ENCODE measurements at regions not wholly inside any gene's neighbourhood (a gene's known extent, or its start where the extent isn't known, plus 50 kb on each side); places are given as distances from the start of the nearest gene placed in this dataset.
"Not testable (repeated sequence)": the region's sequence is repeated elsewhere in the genome, so short reads cannot be mapped to it uniquely, and the experiment has no call there.

DNA sequence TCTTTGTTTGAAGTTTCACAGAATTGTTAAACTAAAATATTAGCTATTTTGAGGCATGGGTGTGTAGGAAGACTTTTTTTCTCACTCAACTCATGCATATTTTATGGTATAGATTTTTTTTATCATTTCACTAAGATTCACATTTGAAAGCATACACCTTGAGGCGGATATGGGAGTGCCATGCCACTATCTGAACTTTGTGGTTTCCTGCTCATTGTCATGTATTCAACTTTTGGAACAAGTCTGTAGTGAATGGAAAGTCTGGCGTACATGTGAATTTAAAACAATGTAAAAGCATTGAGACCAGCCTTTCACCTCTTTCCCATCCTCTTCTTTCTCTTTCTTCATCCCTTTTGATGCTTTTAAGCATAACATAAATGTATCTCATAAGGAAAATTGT lies 147.9 kb downstream of the TPBG start:
- no peak overlapping the region for H3K27ac ChIP-seq
- no peak for TF ChIP-seq ZFX (IDR thresholded peaks at IDR 0.05)
- TF ChIP-seq, protein P1, sequence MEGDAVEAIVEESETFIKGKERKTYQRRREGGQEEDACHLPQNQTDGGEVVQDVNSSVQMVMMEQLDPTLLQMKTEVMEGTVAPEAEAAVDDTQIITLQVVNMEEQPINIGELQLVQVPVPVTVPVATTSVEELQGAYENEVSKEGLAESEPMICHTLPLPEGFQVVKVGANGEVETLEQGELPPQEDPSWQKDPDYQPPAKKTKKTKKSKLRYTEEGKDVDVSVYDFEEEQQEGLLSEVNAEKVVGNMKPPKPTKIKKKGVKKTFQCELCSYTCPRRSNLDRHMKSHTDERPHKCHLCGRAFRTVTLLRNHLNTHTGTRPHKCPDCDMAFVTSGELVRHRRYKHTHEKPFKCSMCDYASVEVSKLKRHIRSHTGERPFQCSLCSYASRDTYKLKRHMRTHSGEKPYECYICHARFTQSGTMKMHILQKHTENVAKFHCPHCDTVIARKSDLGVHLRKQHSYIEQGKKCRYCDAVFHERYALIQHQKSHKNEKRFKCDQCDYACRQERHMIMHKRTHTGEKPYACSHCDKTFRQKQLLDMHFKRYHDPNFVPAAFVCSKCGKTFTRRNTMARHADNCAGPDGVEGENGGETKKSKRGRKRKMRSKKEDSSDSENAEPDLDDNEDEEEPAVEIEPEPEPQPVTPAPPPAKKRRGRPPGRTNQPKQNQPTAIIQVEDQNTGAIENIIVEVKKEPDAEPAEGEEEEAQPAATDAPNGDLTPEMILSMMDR (conservative IDR thresholded peaks at IDR 0.05) = no peak

DNA sequence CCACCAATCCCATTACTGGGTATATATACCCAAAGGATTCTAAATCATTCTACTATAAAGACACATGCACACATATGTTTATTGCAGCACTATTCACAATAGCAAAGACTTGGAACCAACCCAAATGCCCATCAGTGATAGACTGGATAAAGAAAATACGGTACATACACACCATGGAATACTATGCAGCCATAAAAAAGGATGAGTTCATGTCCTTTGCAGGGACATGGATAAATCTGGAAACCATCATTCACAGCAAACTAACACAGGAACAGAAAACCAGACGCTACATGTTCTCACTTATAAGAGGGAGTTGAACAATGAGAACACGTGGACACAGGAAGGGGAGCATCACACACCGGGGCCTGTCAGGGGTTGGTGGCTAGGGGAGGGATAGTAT lies 154.3 kb downstream of the TPBG start:
- H3K27ac ChIP-seq = not testable (repeated sequence)

DNA sequence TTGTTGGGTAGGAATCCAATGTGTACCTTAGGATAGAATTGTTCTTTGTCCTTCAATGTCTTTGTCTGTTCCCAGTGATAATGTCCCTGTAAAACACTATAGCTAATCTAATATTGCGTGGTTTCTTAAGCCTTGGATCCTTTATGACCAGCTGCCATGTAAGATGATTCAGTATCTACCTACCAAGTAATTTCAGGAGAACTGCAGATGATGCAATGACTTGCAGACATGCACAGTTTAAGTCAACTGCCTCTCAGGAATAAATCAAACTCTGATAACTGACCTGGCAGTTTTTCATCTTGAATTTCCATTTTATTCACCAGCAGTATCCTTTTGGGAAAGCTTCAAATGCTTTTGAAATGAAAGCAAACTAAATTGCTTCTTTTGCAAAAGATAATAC lies 157.8 kb downstream of the TPBG start:
- H3K27ac ChIP-seq = no peak overlapping the region
- TF ChIP-seq ZFX (IDR thresholded peaks at IDR 0.05) = no peak
- TF ChIP-seq, protein P1 (conservative IDR thresholded peaks at IDR 0.05) = no peak

DNA sequence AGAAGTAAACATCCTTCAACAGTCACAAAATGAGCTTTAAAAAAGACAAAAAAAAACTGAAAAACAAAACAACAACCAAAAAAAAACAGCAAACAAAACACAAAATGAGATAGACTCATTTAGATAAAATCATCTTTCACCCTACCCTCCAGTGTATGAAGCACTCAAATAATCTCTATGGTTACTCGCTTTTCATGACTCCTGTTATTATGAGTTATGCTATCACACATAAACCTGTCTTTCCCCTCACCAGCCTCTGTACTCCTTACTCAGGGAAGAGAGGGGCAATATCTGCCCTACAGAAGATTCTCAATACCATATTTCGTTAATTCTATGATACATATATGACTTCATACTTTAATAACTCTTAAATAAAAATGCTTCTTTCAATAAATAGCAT lies 158.2 kb downstream of the TPBG start:
- TF ChIP-seq, protein P1 (conservative IDR thresholded peaks at IDR 0.05) = no peak
- TF ChIP-seq ZFX (IDR thresholded peaks at IDR 0.05) = no peak
- H3K27ac ChIP-seq = no peak overlapping the region

DNA sequence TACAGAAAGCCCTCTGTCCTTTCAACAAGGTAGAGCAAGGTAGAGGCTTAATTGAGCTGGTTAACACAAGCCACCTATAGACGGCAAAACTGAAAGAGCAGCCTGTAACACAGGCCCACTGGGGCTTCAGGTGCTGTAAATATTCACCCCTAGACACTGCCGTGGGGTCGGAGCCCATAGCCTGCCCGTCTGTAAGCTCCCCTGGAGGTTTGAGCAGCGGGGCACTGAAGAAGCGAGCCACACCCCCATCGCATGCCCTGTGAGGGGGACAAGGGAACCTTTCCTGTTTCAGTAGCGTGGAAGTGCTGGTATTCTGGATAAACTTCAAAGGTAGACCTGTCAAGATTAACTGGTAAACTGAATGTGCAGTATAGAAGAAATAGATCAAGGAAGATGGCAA lies 160.4 kb downstream of the TPBG start:
- no peak overlapping the region for H3K27ac ChIP-seq
- TF ChIP-seq, protein P1 (conservative IDR thresholded peaks at IDR 0.05) = no peak
- no peak for TF ChIP-seq ZFX (IDR thresholded peaks at IDR 0.05)

DNA sequence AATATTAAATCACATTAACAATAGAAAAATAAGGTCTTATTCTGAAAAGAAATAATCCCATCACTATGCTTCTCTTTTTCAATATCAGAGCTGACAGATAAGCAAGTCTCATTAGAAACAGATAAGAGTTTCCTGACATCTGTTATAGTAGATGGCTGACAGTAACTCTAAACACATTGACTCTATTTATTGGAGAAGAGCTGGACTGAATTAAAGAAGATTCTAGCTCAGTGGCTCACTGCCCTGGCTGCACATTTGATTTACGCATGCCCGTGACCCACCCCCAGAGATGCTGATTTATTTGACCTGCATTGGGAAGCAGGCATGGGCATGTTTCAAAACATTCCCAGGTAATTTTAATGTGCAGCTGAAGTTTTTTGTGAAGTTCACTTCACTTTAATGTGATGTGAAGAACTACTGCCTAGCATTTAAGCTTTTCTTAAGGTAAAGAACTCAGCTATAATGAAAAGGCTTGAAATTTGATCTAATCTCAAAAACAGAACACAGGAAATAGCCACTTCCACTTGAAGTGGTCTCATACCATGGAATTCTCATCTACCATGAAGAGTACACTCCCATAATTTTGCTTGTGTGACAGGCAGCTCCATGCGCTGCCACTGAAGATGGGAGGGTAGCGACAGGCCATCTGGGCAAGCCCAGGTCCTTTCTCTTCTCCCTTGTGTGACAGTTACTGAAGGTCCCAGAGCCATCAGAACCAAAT lies 162.3 kb downstream of the TPBG start:
- TF ChIP-seq ZFX (IDR thresholded peaks at IDR 0.05) = no peak
- TF ChIP-seq, protein P1 (conservative IDR thresholded peaks at IDR 0.05) = no peak

DNA sequence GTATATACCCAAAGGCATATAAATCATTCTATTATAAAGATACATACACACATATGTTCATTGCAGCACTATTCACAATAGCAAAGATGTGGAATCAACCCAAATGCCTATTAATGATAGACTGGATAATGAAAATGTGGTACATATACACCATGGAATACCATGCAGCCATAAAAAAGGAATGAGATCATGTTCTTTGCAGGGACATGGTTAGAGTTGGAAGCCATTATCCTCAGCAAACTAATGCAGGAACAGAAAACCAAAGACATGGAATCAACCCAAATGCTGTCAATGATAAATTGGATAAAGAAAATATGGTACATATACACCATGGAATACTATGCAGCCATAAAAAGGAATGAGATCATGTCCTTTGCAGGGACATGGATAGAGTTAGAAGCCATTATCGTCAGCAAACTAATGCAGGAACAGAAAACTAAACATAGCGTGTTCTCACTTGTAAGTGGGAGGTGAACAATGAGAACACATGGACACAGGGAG lies 166.4 kb downstream of the TPBG start:
- not testable (repeated sequence) for H3K27ac ChIP-seq

More for the DNA sequence above, 162.3 kb downstream of the TPBG start:
- no peak overlapping the region for H3K27ac ChIP-seq

DNA sequence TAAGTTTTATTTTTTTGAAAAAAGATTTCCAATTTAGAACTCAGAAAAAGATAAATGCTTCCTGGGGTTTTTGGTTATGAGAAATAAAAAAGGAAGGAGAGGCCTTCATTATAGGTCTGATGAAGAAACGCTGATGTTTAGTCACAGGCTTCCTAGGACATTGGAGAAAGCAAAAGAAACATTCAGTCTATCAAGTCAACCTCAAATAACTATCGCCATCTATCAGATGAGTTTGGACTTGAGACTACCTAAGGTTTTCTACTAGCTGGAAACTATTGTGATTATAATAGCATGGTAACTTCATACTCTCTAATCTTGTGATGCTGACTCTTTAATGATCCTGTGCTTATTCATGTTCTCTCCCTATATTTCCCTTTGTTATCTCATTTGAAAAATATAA lies 171.3 kb downstream of the TPBG start:
- TF ChIP-seq, protein P1 (conservative IDR thresholded peaks at IDR 0.05) = no peak
- no peak for TF ChIP-seq ZFX (IDR thresholded peaks at IDR 0.05)
- H3K27ac ChIP-seq = no peak overlapping the region

DNA sequence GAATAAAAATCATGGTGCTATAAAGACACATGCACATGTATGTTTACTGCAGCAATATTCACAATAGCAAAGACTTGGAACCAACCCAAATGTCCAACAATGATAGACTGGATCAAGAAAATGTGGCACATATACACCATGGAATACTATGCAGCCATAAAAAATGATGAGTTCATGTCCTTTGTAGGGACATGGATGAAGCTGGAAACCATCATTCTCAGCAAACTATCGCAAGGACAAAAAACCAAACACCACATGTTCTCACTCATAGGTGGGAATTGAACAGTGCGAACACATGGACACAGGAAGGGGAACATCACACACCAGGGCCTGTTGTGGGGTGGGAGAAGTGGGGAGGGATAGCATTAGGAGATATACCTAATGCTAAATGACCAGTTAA lies 185.9 kb downstream of the TPBG start:
- not testable (repeated sequence) for H3K27ac ChIP-seq

DNA sequence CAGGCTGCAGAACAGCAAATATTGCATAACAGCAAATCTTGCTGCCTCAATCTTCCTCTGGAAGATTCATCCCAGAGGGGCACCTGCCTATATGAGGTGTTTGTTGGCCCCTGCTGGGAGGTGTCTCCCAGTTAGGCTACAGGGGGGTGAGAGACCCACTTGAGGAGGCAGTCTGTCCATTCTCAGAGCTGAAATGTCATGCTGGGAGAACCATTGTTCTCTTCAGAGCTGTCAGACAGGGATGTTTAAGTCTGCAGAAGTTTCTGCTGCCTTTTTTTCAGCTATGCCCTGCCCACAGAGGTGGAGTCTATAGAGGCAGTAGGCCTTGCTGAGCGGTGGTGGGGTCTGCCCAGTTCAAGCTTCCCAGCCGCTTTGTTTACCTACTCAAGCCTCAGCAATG lies 187.7 kb downstream of the TPBG start:
- not testable (repeated sequence) for H3K27ac ChIP-seq

All from C4-2B (cell line).